Middle frontal gyrus (tissue), 1 donor: ENCODE measurements at regions not wholly inside any gene's neighbourhood (a gene's known extent, or its start where the extent isn't known, plus 50 kb on each side); places are given as distances from the start of the nearest gene placed in this dataset.

Experiments used
- DNase-seq: peaks from one replicate; pipeline ENCODE4 v3.0.0-alpha.2; 2015; ENCODE audit warnings: low spot score; ENCODE audit errors: extremely low spot score

DNA sequence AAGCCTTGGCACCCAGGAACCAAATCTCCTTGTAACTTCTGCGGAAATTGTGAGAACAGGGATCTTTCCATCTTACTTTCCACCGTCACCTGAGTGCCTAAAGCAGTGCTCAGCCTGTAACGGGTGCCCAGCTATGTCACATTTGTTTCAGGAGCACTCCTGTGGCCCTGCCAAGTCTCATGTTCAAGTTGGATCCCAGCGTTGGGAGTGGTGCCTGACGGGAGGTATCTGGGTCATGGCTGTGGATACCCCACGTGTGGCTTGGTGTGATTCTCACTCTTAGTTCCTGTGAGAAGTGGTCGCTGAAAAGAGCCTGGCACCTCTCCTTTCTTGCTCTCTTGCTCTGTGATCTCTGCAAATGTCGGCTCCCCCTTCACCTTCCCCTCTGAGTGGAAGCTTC lies 114.9 kb downstream of the UQCRFS1 start:
- no peak for DNase-seq

DNA sequence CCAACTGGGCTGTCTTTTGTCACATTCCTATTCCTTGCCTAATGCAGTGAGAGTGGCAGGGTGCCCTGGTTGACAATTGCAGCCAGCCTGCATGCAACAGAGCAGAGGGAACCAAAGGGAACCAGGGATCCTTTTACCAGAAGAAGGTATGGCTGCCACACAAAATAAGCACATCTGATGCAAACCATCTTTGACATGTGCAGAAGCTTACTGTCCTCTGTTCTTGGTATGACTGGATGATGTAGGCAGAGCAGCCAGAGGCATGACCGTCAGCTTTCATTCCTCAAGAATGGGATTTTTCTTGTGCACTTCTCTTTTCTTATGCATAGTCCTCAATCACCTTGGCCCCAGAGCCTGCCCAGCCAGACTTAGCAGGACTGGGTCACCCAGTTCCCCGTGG lies 116.1 kb downstream of the UQCRFS1 start:
- DNase-seq: no peak

- no peak for DNase-seq
These were observed 119.4 kb downstream of the UQCRFS1 start for GRCh38 chr19:29093553-29093908.

GRCh38 chr19:29092712-29093552 lies 120.0 kb downstream of the UQCRFS1 start:
- no peak for DNase-seq

GRCh38 chr19:29090783-29091526 lies 122.0 kb downstream of the UQCRFS1 start:
- no peak for DNase-seq

GRCh38 chr19:29089315-29089870 lies 123.6 kb downstream of the UQCRFS1 start:
- DNase-seq: no peak

- no peak for DNase-seq
These were observed 124.2 kb downstream of the UQCRFS1 start for GRCh38 chr19:29088761-29089160.

- DNase-seq: no peak
These were observed 126.3 kb downstream of the UQCRFS1 start for GRCh38 chr19:29086646-29087045.

DNA sequence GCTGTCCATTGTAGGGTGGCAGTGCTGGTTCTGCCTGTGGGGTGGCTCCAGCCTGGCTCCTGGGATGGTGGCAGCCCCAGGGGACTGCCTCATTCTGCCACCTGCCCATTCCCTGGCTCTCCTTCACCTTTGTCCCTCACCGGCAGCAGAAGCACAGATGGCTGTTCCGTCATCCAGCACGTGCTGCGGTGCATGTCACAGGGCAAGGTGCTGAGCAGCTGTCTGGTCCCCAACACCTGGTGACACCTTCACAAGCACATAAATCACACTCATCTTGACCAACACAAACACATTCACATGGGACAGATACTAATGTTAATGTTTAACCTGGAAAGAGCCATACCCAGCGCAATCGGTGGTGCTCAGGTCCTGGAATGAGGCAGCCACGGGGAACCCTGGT lies 126.8 kb downstream of the UQCRFS1 start:
- no peak for DNase-seq

DNA sequence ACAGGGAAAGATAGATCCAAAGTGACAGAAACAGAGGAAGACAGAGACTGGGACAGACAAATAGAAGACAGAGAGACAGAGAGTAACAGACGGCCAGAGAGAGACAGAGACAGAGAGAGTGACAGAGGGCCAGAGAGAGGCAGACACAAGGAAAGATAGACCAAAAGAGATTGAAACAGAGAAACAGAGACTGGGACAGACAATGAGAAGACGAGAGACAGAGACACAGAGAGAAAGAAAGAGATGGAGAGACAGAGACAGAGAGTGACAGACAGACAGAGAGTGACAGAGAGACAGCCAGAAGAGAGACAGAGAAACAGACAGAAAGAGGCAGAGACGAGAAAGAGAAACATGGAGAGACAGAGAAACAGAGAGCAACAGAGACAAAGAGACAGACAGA lies 127.3 kb downstream of the UQCRFS1 start:
- no peak for DNase-seq

DNA sequence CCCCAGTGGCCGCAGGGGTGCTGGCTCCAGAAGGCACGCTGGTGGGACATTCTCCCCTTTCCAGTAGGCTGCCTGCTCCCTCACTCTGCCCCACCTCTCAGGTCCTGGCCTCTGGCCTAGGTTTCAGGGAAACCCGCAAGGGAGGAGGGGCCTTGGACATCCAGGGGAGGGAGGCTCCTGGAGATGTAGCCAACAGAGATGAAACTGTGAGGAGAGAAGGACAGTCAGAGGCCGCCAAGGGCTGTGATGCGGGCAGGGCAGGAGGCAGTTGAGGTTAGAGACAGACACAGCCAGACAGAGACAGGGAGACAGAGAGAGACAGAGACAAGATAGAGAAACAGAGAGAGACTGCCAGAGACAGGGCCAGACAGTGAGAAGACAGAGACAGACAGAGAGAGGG lies 127.7 kb downstream of the UQCRFS1 start:
- DNase-seq: no peak

- no peak for DNase-seq
These were observed 128.7 kb downstream of the UQCRFS1 start for GRCh38 chr19:29084266-29084665.

GRCh38 chr19:29083863-29084262 lies 129.1 kb downstream of the UQCRFS1 start:
- no peak for DNase-seq

DNA sequence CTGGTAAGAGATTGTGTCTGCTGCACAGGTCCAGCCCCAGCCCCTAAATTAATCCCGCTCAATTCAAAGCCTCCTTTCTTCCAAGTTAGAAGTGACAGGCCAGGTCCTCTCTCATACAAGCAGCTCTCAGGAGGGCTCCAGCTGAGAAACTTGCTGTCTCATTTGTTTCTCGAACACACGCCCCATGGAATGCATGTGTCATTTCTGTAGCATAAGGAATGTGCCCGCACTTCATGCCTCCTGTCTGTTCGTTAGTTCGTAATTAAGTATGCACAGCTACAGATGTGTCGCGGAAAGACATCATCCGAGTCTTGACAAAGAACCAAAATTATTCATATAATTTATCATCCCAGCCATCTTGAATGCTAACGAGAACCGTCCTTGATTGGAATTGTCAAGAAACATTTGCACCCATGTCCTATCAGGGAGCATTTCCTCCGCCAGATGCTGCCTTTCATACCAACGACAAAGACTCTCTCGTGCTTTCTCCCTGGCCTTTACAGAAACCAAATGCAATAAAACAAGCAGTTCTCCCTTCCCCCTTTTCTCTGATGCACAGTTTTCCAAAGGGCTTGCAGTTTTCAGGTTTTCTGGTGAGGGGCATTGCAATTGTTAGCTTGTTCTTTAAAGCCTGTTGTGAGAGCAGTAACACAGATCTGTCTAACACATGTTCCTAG lies 133.5 kb downstream of the UQCRFS1 start:
- no peak for DNase-seq

- no peak for DNase-seq
These were observed 136.0 kb downstream of the UQCRFS1 start for GRCh38 chr19:29076963-29077362.

- DNase-seq: no peak
These were observed 136.8 kb downstream of the UQCRFS1 start for GRCh38 chr19:29076161-29076560.

GRCh38 chr19:29075149-29075548 lies 137.8 kb downstream of the UQCRFS1 start:
- DNase-seq: no peak

- DNase-seq: no peak
These were observed 138.4 kb downstream of the UQCRFS1 start for GRCh38 chr19:29074579-29074978.

DNA sequence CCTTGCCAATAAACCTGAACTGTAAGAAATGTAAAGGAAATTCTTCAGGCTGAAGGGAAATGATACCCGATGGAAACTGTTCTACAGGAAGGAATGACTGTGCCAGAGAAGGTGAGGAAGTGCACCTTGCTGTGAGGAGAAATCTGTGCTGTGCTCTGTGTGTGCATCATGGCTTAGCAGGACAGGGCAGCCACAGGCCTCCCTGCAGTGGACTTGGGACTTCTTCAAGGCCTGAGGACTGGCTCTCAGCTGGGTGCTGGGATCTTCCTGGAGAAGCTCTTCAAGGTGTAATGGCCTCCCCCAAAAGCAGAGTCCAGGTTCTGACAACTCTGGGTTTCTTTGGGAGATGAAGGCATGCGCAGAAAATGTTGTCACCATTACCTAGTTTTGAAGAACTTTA lies 145.1 kb downstream of the UQCRFS1 start:
- DNase-seq: no peak

DNA sequence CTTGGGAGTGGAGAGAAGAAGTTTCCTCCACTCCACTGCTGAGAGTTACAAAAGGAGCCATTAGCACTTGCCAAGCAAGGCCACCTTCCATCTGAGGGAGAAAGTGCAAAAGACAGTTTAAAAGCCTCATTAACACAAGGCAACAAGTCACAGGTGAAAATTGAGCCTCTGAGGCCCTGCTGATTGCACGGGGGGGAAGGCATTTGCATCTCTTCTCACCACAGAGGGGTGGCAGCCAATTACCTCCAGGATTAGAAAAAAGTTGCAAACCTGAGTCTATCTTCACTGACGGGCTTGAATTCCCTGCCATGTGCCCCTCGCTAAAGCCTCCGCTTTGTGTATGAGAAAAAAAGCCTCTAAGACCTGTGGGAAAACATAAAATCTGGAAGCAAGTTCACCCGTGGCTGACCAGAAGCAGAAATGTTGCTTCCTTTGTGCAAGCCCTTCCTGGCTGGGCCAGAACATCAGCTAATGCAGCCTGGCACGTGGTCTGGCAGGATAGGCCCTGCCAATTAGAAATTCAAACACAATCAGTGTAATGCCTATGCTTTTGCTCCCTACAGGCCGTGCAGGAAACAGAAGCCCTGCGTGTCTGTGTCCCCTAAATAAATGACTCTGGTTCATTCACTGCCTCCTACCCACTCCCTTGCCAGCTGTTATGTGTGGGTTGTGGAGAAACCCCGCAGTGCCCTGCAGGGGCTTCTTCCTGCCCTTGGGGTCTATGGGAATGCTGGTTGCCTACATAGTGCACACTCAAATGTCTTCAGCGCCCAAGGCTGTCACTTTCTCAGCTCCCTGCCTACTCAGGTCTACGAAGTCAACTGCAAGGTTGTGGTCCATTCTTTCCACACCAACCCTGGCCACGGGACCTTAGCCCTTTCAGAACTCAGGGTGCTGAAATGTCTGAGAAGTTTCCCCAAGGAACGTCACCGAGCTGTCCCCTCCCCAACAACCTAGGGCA lies 150.2 kb downstream of the UQCRFS1 start:
- no peak for DNase-seq
